SK-N-SH treated with all-trans-retinoic acid at 6 μM for 48 hours (cell line): ENCODE measurements at regions not wholly inside any gene's neighbourhood (a gene's known extent, or its start where the extent isn't known, plus 50 kb on each side); places are given as distances from the start of the nearest gene placed in this dataset.

ENCODE experiments used
- ISL1 ChIP-seq: fragments of 250-450 bp; sonication (Bioruptor Pico); IDR thresholded peaks from 2 replicates; pipeline ENCODE4 v2.1.2; 2022; ENCODE audit warnings: mild to moderate bottlenecking, moderate library complexity
- PATZ1 ChIP-seq: fragments of 250-450 bp; sonication (Bioruptor Pico); IDR thresholded peaks from 2 replicates; pipeline ENCODE4 v1.8.0; 2020; ENCODE audit warnings: mild to moderate bottlenecking, moderate library complexity, borderline replicate concordance
- SNAI2 ChIP-seq: fragments of 250-450 bp; sonication (Bioruptor Pico); IDR thresholded peaks from 2 replicates; pipeline ENCODE4 v1.5.0; 2020; ENCODE audit warnings: mild to moderate bottlenecking, moderate library complexity

GRCh38 chr4:184310171-184310567 is 92.5 kb upstream of the ENPP6 start:
- no peak for TF ChIP-seq ISL1 (CRISPR knock-in tag)
- no peak for TF ChIP-seq SNAI2 (CRISPR knock-in tag)
- TF ChIP-seq PATZ1 (CRISPR knock-in tag): no peak
